ENCODE measurements at regions not wholly inside any gene's neighbourhood (a gene's known extent, or its start where the extent isn't known, plus 50 kb on each side); places are given as distances from the start of the nearest gene placed in this dataset.

DNA sequence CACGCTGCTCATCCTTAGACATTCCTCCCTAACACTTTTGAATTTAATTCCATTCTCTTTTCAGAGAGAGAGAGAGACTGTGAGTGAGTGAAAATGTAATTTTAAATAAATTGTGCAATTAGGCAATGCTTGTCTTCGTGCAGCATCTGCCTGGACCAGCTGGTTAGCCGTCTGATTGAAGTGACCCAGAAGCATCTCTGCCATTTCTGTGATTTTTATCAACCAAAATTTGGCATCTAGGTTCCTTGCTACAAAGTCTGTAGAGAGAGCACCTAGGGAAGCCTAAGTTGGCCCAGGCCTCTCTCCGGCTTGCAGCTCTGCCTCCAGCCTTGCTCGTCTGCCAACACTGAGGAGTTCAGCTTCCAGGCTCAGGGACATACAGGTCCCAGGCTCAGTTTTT, 138.6 kb upstream of the GPR12 start:
- no peak for DNase-seq (ENCODE audit: unreplicated experiment)
- no peak overlapping the region for H3K4me3 Mint-ChIP-seq (ENCODE audit: unreplicated experiment)
- TF ChIP-seq, protein P1, sequence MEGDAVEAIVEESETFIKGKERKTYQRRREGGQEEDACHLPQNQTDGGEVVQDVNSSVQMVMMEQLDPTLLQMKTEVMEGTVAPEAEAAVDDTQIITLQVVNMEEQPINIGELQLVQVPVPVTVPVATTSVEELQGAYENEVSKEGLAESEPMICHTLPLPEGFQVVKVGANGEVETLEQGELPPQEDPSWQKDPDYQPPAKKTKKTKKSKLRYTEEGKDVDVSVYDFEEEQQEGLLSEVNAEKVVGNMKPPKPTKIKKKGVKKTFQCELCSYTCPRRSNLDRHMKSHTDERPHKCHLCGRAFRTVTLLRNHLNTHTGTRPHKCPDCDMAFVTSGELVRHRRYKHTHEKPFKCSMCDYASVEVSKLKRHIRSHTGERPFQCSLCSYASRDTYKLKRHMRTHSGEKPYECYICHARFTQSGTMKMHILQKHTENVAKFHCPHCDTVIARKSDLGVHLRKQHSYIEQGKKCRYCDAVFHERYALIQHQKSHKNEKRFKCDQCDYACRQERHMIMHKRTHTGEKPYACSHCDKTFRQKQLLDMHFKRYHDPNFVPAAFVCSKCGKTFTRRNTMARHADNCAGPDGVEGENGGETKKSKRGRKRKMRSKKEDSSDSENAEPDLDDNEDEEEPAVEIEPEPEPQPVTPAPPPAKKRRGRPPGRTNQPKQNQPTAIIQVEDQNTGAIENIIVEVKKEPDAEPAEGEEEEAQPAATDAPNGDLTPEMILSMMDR (IDR thresholded peaks at IDR 0.05; ENCODE audit: unreplicated experiment): no peak
- BruUV-seq (replicated peaks): no TSS peak
- H3K9me3 Mint-ChIP-seq (ENCODE audit: unreplicated experiment): no peaks in the 10 kb centered on the region
- no peak overlapping the region for H3K27ac Mint-ChIP-seq (ENCODE audit: low read depth, unreplicated experiment)
- peaks cover 6% of the 10 kb centered on the region for H3K36me3 Mint-ChIP-seq (ENCODE audit: insufficient read depth, unreplicated experiment)
- intact Hi-C loops (cut with micrococcal nuclease): no loop called here
- CTCF ChIA-PET: no interaction called here
- H3K4me1 Mint-ChIP-seq (ENCODE audit: insufficient read depth, unreplicated experiment): no peaks in the 10 kb centered on the region
- POLR2A ChIA-PET: no interaction called here
- peaks cover 45% of the 10 kb centered on the region for H3K27me3 Mint-ChIP-seq (ENCODE audit: insufficient read depth, unreplicated experiment)

DNA sequence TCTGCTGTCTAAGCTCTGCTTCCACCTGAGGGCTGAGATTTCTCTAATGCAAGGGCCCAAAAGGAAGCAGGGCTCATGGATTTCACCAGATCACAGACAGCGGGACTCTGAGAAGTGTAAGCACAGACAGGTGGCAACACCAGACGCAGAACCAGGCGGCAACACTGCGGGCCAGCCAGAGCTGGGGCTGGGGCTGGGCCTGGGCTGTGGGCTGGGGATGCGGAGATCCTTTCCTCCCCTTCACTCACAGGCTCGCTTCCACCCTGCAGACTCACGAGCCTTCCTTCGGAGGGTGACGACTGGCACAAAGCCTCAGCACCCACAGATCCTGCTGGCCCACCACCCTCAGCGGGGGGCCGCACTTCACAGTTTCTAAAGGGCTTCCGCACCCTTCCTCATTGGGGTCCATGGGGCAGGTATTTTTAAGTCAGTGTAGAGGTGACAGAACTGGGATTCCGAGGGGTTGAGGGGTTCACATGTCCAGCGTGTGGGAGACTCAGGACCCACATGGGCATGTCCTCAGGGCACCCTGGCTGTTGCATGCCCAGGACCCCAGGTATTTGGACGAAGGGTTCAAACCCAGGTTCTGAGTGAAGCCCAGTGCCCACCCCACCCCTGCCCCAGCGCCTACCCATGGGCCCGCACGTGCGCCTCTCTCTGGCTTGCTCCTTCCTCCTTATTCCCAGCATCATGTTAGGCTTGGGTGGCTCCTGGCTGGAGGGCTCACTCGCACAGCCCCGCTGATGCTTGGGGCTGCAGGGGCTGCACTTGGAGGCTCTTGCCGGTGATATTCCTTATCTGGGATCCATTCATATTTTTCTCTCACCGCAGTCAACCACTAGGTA, 137.3 kb upstream of the GPR12 start:
- Mint-ChIP-seq H3K4me3 (ENCODE audit: unreplicated experiment) (no peak overlapping the region), H3K9me3 (ENCODE audit: unreplicated experiment) (no peaks in the 10 kb centered on the region), H3K27ac (ENCODE audit: low read depth, unreplicated experiment) (no peak overlapping the region), H3K36me3 (ENCODE audit: insufficient read depth, unreplicated experiment) (no peaks in the 10 kb centered on the region), H3K27me3 (ENCODE audit: insufficient read depth, unreplicated experiment) (peaks cover 32% of the 10 kb centered on the region), H3K4me1 (ENCODE audit: insufficient read depth, unreplicated experiment) (no peaks in the 10 kb centered on the region)
- no TSS peak for BruUV-seq (replicated peaks)
- TF ChIP-seq, protein P1 (IDR thresholded peaks at IDR 0.05; ENCODE audit: unreplicated experiment): no peak
- DNase-seq (ENCODE audit: unreplicated experiment): no peak
- ChIA-PET POLR2A (no interaction called here), CTCF (interaction anchor here (0.6 to 1.7 kb wide), 3 partner anchors 18 to 32 kb away, joined by 3 to 7 read pairs (median 4); no protein-coding TSS in a partner anchor)
- intact Hi-C loops (cut with micrococcal nuclease): no loop called here

DNA sequence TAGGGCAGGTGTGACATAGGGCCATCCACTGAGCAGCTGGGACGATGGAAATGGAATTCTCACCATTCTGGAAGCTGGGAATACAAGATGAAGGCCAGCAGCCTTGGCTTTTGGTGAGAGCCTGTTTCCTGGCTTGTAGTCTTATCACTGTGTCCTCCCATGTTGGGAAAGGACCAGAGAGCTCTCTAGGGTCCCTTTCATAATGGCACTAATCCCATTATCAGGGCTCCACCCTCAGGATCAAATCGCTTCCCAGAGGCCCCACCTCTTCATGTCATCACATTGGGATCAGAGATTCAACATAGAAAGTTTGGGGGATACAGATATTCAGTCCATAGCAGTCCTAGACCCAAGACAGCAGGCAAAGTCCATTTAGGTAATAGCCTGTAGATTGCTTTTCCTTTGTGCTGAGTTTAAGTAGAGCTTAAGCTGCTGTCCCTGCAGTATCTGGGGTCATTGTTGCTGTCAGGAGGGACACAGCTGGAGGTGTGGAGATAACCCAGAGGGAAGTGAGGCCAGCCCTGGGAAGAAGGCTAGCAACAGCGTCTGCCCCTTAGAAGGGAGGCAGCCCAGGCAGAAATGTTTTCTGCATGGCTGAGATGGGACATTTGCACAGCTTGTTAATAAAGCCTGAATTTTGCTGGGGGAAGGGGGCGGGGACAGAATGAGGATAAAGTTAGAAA, 136.5 kb upstream of the GPR12 start:
- no peaks in the 10 kb centered on the region for H3K4me1 Mint-ChIP-seq (ENCODE audit: insufficient read depth, unreplicated experiment)
- intact Hi-C loops (cut with micrococcal nuclease): no loop called here
- no peak for DNase-seq (ENCODE audit: unreplicated experiment)
- H3K9me3 Mint-ChIP-seq (ENCODE audit: unreplicated experiment): no peaks in the 10 kb centered on the region
- POLR2A ChIA-PET: interaction anchor here (0.6 kb wide), 1 partner anchor 409 kb away, joined by 3 read pairs; no protein-coding TSS in a partner anchor
- no peak overlapping the region for H3K4me3 Mint-ChIP-seq (ENCODE audit: unreplicated experiment)
- no TSS peak for BruUV-seq (replicated peaks)
- peaks cover 31% of the 10 kb centered on the region for H3K27me3 Mint-ChIP-seq (ENCODE audit: insufficient read depth, unreplicated experiment)
- H3K27ac Mint-ChIP-seq (ENCODE audit: low read depth, unreplicated experiment): no peak overlapping the region
- no peaks in the 10 kb centered on the region for H3K36me3 Mint-ChIP-seq (ENCODE audit: insufficient read depth, unreplicated experiment)
- TF ChIP-seq, protein P1 (IDR thresholded peaks at IDR 0.05; ENCODE audit: unreplicated experiment): no peak
- CTCF ChIA-PET: interaction anchor here (0.8 to 1.7 kb wide), 2 partner anchors 17 to 33 kb away, joined by 3 to 7 read pairs; no protein-coding TSS in a partner anchor

DNA sequence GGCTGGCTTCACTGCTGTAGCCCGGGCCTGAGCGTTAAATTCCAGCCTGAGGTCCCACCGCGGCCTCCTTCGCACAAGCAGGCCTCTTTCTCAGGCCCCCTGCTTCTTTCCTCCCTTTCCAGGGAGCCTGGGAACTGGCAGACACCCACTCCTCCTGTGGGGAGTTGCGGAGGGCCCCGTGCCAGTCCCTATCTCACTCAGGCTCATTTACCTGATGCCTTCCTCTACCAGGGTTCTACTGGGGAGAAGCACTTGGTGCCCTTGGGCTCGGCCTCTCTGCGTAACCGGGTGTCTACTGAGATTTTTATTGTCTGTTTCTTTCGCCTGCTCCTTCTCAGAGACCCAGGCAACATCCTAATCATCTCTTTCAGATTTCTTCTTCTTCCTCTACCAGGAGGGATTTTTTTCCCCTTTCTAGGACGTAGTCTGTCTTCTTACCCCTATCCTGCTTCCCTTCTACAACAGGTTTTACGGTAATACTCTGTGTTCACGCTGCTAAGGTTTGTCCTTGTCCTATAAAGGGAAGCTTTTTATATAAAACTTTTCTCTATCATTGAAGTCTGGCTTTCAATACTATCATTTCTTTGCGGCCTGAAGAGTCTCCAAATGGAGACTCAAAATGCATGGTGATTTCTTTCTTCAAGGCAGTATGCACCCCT, 135.4 kb upstream of the GPR12 start:
- BruUV-seq (replicated peaks): no TSS peak
- CTCF ChIA-PET: no interaction called here
- intact Hi-C loops (cut with micrococcal nuclease): no loop called here
- POLR2A ChIA-PET: no interaction called here
- no peak overlapping the region for H3K27ac Mint-ChIP-seq (ENCODE audit: low read depth, unreplicated experiment)
- H3K9me3 Mint-ChIP-seq (ENCODE audit: unreplicated experiment): no peaks in the 10 kb centered on the region
- H3K4me1 Mint-ChIP-seq (ENCODE audit: insufficient read depth, unreplicated experiment): no peaks in the 10 kb centered on the region
- H3K36me3 Mint-ChIP-seq (ENCODE audit: insufficient read depth, unreplicated experiment): no peaks in the 10 kb centered on the region
- H3K4me3 Mint-ChIP-seq (ENCODE audit: unreplicated experiment): no peak overlapping the region
- no peak for DNase-seq (ENCODE audit: unreplicated experiment)
- TF ChIP-seq, protein P1 (IDR thresholded peaks at IDR 0.05; ENCODE audit: unreplicated experiment): no peak
- H3K27me3 Mint-ChIP-seq (ENCODE audit: insufficient read depth, unreplicated experiment): peaks cover 26% of the 10 kb centered on the region

Measured in MCF 10A (cell line).